ENCODE measurements at regions not wholly inside any gene's neighbourhood (a gene's known extent, or its start where the extent isn't known, plus 50 kb on each side); places are given as distances from the start of the nearest gene placed in this dataset.
"Not testable (repeated sequence)": the region's sequence is repeated elsewhere in the genome, so short reads cannot be mapped to it uniquely, and the experiment has no call there.

- dilution Hi-C loops (cut with MboI; ENCODE audit: extremely low pct_ligation_motif_present, low sequenced_read_pairs) = no loop called here
- no peaks in the 10 kb centered on the region for H3K36me3 ChIP-seq (ENCODE audit: control insufficient read depth in 2 of 2, extremely low read depth in 1 of 2, insufficient read depth in 2 of 2, low read length in 2 of 2)
- no peak overlapping the region for H3K4me2 ChIP-seq (ENCODE audit: insufficient read depth, low read length)
- no peaks in the 10 kb centered on the region for H3K27me3 ChIP-seq (ENCODE audit: control insufficient read depth in 2 of 2, insufficient read depth in 2 of 2, low read length in 2 of 2)
- intact Hi-C loops (cut with micrococcal nuclease) = no loop called here
- no peak for FAIRE-seq
- DNase-seq (ENCODE audit: low read depth, low spot score) = no peak
- TF ChIP-seq MAX (IDR thresholded peaks at IDR 0.05; ENCODE audit: insufficient read depth, insufficient read length) (no peak), POLR2A (IDR thresholded peaks at IDR 0.05; ENCODE audit: low read depth, low read length) (no peak), CTCF (IDR thresholded peaks at IDR 0.05; ENCODE audit: extremely low read depth in 1 of 2, insufficient read depth in 1 of 2, low read depth in 1 of 2, low read length in 2 of 2) (no peak), GATA2 (IDR thresholded peaks at IDR 0.05; ENCODE audit: insufficient read depth, insufficient read length, low read depth, low read length) (no peak), EZH2 (IDR thresholded peaks at IDR 0.05; ENCODE audit: borderline replicate concordance, low read depth, low read length, severe bottlenecking) (no peak), MYC (IDR thresholded peaks at IDR 0.05; ENCODE audit: low read depth, low read length) (no peak), POLR2AphosphoS5 (IDR thresholded peaks at IDR 0.05; ENCODE audit: insufficient read depth, low read depth, low read length) (no peak), FOS (IDR thresholded peaks at IDR 0.05; ENCODE audit: borderline replicate concordance, insufficient read depth, low read length) (no peak), JUN (IDR thresholded peaks at IDR 0.05; ENCODE audit: borderline replicate concordance, insufficient read depth, insufficient read length, low read depth) (no peak)
- no peak overlapping the region for H3K4me3 ChIP-seq (replicated peaks in 1 of 3; ENCODE audit: insufficient read depth in 1 of 3, low read depth in 1 of 3, low read length in 3 of 3)
- ChIA-PET POLR2A (no interaction called here), CTCF (no interaction called here)
- no peaks in the 10 kb centered on the region for H3K4me1 ChIP-seq (ENCODE audit: control insufficient read depth, extremely low read depth, insufficient read depth, low read length)
- no peaks in the 10 kb centered on the region for H3K9me1 ChIP-seq (replicated peaks; ENCODE audit: control insufficient read depth, extremely low read depth, insufficient read depth, low read length)
- no peak overlapping the region for H2AFZ ChIP-seq (ENCODE audit: low read depth, low read length)
- BruUV-seq (replicated peaks) = no TSS peak
- no peaks in the 10 kb centered on the region for H3K9me3 ChIP-seq (replicated peaks; ENCODE audit: control insufficient read depth, insufficient read depth, low read length)
- H3K27ac ChIP-seq (ENCODE audit: insufficient read depth, low read depth, low read length) = no peak overlapping the region
- H3K9ac ChIP-seq (replicated peaks; ENCODE audit: extremely low read depth, insufficient read depth, low read length) = no peak overlapping the region
- H3K79me2 ChIP-seq (ENCODE audit: control insufficient read depth, insufficient read depth, low read length) = no peaks in the 10 kb centered on the region
- no peaks in the 10 kb centered on the region for H4K20me1 ChIP-seq (replicated peaks; ENCODE audit: control insufficient read depth, extremely low read depth, insufficient read depth, low read length)
Measured at GRCh38 chr4:9608300-9608699, 164.1 kb downstream of the DEFB131A start.

- POLR2A ChIA-PET; dilution Hi-C loops (cut with MboI; ENCODE audit: extremely low pct_ligation_motif_present, low sequenced_read_pairs): not testable (repeated sequence)
Measured at GRCh38 chr4:9610321-9610720, 166.1 kb downstream of the DEFB131A start.

More at GRCh38 chr4:9610321-9610720, 166.1 kb downstream of the DEFB131A start:
- H3K9me3 ChIP-seq (replicated peaks; ENCODE audit: control insufficient read depth, insufficient read depth, low read length); H3K27me3 ChIP-seq (ENCODE audit: control insufficient read depth in 2 of 2, insufficient read depth in 2 of 2, low read length in 2 of 2); FAIRE-seq; BruUV-seq (replicated peaks); H3K4me1 ChIP-seq (ENCODE audit: control insufficient read depth, extremely low read depth, insufficient read depth, low read length); H4K20me1 ChIP-seq (replicated peaks; ENCODE audit: control insufficient read depth, extremely low read depth, insufficient read depth, low read length); H3K9me1 ChIP-seq (replicated peaks; ENCODE audit: control insufficient read depth, extremely low read depth, insufficient read depth, low read length); H3K79me2 ChIP-seq (ENCODE audit: control insufficient read depth, insufficient read depth, low read length); H3K4me2 ChIP-seq (ENCODE audit: insufficient read depth, low read length); H3K4me3 ChIP-seq (replicated peaks in 1 of 3; ENCODE audit: insufficient read depth in 1 of 3, low read depth in 1 of 3, low read length in 3 of 3); H2AFZ ChIP-seq (ENCODE audit: low read depth, low read length); H3K27ac ChIP-seq (ENCODE audit: insufficient read depth, low read depth, low read length); CTCF ChIA-PET; intact Hi-C loops (cut with micrococcal nuclease); H3K9ac ChIP-seq (replicated peaks; ENCODE audit: extremely low read depth, insufficient read depth, low read length); H3K36me3 ChIP-seq (ENCODE audit: control insufficient read depth in 2 of 2, extremely low read depth in 1 of 2, insufficient read depth in 2 of 2, low read length in 2 of 2); DNase-seq (ENCODE audit: low read depth, low spot score): not testable (repeated sequence)

Measured in endothelial cell of umbilical vein (primary cell).